ENCODE measurements at regions not wholly inside any gene's neighbourhood (a gene's known extent, or its start where the extent isn't known, plus 50 kb on each side); places are given as distances from the start of the nearest gene placed in this dataset.
"Not testable (repeated sequence)": the region's sequence is repeated elsewhere in the genome, so short reads cannot be mapped to it uniquely, and the experiment has no call there.

DNA sequence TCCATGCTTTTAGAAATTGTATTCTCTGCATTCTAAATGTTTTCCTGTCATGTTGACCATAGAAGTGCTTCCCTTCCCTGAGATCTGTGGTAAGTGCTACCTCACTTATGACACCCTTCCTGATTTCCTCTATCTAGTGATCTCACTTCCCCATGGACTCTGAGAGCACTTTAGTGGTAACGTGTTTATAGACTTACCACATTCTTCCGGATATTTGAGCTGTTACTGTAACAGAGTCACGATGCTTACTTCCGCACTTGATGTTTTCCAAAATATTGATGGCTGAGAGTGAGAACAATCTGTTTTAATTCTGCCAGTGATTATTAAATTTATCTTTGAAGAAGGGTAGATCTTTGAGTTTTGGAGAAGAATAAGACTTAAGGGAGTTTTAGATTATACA is 60.1 kb upstream of the NAMPT start:
- H3K4me3 ChIP-seq (ENCODE audit: low read length), result no peak overlapping the region
- no peak for DNase-seq (ENCODE audit: low read depth, low spot score)

DNA sequence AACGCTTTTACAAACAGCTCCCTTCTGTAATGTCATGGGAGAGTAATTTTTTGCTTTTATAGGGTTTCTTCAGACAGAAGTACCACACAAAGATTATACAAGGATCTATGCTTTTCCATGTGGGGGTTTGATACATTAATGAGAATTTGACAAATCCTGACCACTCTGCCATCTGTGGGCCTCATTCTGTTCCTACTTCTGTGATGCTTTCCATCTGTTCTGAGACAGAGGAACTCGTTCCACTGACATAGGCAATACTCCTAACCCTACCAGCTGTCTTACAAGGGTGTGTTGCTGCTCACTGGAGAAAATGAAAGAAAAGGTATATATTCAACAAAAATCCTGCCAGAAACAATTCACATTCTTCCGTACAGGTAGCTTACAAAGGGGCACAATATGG is 59.4 kb upstream of the NAMPT start:
- H3K4me3 ChIP-seq (ENCODE audit: low read length), result no peak overlapping the region
- no peak for DNase-seq (ENCODE audit: low read depth, low spot score)

DNA sequence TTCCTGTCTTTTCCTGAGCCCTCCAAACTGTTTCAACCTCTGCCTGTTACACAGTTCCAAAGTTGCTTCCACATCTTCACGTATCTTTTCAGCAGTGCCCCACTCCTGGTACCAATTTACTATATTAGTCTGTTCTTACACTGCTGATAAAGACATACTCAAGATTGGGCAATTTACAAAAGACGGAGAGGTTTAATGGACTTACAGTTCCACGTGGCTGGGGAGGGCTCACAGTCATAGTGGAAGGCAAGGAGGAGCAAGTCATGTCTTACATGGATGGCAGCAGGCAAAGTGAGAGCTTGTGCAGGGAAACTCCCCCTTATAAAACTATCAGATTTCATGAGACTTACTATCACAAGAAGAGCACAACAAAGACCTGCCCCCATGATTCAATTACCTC is 57.3 kb upstream of the NAMPT start:
- not testable (repeated sequence) for H3K4me3 ChIP-seq (ENCODE audit: low read length); DNase-seq (ENCODE audit: low read depth, low spot score)

DNA sequence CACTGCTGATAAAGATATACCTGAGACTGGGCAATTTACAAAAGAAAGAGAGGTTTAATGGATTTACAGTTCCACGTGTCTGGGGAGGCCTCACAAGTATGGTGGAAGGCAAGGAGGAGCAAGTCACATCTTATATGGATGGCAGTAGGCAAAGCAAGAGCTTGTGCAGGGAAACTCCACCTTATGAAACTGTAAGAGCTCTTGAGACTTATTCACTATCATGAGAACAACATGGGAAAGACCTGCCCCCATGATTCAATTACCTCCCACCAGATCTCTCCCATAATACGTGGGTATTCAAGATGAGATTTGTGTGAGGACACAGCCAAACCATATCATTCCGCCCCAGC is 55.4 kb upstream of the NAMPT start:
- not testable (repeated sequence) for H3K4me3 ChIP-seq (ENCODE audit: low read length); DNase-seq (ENCODE audit: low read depth, low spot score)

DNA sequence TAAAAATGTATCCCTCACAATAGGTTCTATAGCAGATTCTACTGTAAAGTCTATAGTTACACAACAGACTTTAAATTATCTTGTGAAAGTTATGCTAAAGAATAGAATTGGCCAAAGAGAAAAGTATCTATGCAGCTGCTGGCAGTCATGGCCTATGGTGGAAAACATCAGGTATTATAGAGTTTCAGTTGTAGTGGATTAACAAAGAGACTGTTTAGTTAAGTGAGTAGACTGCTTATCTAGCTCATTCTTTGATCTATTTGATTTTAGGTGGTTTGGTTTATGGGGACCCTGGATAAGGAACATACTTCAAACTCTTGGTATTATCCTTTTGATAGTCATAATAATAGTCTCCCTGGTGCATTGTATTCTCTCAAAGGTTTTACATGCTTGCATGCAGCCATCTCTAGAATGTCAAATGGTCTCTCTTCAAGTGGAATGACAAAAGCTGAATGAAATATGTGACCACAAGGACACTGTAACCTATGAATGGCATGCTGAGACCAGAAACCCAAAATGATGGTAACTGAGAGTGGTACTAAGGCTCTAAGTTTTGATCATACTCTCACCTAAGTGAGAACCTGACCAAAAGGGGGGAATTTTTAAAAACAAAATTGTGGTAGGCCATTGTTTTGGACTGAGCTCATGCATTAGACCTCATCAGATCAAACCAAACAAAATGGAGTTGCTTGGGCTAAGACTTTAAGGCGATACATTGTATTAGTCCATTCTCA is 54.9 kb upstream of the NAMPT start:
- DNase-seq (ENCODE audit: low read depth, low spot score), result no peak

DNA sequence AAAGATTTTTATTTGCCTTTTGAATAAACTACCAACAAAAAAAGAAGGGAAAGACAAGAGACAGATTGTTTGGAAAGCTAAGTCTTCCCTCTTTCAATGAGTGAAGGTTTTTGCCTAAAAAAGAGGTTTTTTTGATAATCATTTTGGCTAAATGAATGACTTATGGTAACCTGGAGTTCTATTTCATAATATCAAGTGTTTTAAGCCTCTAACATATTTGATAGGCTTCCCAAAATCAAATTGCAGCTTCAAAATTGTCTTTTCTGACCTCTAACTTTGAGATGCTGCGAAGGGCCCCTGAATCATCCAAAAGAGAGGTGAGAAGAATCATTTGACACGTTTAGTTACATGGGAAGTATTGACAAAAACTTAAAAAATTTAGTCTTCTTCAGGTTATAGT is 53.0 kb upstream of the NAMPT start:
- no peak for DNase-seq (ENCODE audit: low read depth, low spot score)
- no peak overlapping the region for H3K4me3 ChIP-seq (ENCODE audit: low read length)

More for the DNA sequence above, 54.9 kb upstream of the NAMPT start:
- no peak overlapping the region for H3K4me3 ChIP-seq (ENCODE audit: low read length)

DNA sequence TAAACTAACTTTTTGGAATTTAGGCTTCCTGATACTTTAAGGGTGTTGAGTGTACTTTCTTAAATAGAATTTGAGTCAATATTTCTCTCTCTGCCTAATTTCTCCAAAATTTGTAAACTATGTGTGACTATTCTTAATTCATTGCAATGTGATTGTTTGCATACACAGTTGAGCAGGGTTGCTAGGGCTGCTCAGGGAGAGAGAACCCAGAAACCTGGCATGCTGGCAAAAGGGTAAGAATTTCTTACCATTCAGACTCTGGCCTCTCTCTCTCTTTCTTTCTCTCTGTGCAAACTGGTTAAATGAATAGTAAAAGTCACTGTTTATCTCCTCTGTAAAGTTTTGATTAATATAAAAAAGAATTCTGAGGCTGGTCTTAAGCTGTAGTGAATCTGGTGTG is 51.0 kb upstream of the NAMPT start:
- DNase-seq (ENCODE audit: low read depth, low spot score), result no peak

More for the DNA sequence above, 51.0 kb upstream of the NAMPT start:
- H3K4me3 ChIP-seq (ENCODE audit: low read length), result no peak overlapping the region
